ENCODE measurements at regions not wholly inside any gene's neighbourhood (a gene's known extent, or its start where the extent isn't known, plus 50 kb on each side); places are given as distances from the start of the nearest gene placed in this dataset.
A peak's percentile ranks its signal among the peaks of the same experiment; 100 is the strongest.

DNA sequence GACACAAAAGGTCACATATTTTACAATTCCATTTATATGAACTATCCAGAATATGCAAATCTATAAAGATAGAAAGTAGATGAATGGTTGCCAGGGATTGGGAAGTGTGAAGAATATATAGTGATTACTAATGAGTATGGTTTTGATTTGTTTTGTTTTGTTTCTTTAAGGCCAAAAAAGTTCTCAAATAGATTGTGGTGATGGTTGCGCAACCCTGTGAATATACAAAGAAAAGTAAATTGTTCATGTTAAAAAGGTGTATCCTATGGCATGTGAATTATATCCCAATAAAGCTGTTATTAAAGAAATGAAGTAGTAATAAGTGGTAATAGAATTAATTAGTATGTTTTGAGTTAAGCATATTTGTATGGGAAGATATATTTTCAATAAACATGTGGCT lies 431.8 kb upstream of the CNTN4 start:
- no peak for TF ChIP-seq ZFX (IDR thresholded peaks at IDR 0.05; ENCODE audit: borderline replicate concordance)
- TF ChIP-seq, protein P1, sequence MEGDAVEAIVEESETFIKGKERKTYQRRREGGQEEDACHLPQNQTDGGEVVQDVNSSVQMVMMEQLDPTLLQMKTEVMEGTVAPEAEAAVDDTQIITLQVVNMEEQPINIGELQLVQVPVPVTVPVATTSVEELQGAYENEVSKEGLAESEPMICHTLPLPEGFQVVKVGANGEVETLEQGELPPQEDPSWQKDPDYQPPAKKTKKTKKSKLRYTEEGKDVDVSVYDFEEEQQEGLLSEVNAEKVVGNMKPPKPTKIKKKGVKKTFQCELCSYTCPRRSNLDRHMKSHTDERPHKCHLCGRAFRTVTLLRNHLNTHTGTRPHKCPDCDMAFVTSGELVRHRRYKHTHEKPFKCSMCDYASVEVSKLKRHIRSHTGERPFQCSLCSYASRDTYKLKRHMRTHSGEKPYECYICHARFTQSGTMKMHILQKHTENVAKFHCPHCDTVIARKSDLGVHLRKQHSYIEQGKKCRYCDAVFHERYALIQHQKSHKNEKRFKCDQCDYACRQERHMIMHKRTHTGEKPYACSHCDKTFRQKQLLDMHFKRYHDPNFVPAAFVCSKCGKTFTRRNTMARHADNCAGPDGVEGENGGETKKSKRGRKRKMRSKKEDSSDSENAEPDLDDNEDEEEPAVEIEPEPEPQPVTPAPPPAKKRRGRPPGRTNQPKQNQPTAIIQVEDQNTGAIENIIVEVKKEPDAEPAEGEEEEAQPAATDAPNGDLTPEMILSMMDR (IDR thresholded peaks at IDR 0.05), result no peak
- H3K27ac ChIP-seq, result no peak overlapping the region

DNA sequence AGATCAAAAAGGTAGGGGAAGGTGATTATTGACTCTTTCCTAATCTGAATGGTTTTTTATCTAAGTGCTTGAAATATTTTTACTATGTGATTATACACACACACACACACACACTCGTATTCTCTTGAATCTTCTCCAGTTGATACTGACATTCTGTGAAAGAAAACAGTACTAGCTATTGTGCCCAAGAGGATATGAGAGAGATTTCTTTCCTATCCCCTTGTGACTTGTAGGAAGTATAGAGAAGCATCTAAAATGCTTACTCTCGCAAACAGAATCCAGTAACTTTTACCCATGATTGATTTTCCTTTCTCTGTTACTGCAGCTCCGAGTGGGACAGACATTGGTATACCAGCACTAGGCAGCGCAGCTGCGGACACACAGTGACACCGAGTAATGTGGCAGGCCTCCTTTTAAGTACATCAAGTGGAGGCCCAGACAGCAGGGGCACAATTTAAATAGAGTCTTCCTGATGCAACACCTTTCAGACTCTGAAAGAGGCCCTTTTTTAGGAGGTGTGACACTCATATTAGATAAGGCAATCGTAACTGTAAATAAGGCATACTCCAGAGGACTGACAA lies 421.0 kb upstream of the CNTN4 start:
- no peak overlapping the region for H3K27ac ChIP-seq
- TF ChIP-seq, protein P1 (IDR thresholded peaks at IDR 0.05), result no peak
- no peak for TF ChIP-seq ZFX (IDR thresholded peaks at IDR 0.05; ENCODE audit: borderline replicate concordance)

GRCh38 chr3:1692428-1692827 lies 406.2 kb upstream of the CNTN4 start:
- no peak overlapping the region for H3K27ac ChIP-seq
- TF ChIP-seq, protein P1 (IDR thresholded peaks at IDR 0.05), result no peak
- no peak for TF ChIP-seq ZFX (IDR thresholded peaks at IDR 0.05; ENCODE audit: borderline replicate concordance)

DNA sequence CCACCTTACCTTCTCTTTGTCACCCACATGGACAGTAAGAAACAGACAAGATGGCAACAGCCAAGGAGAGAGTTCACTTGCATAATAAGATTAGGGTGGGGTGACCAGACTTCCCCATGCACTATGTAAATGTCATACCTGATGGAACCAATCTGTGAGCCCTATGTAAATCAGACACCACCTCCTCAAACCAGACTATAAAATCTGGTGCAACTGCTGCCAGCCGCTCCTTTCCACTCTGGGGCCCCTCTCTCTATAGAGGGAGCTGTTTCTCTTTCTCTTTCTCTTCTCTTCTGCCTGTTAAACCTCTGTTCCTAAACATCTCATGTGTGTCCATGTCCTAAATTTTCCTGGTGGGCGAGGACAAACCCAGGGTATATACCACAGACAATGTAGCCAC lies 405.5 kb upstream of the CNTN4 start:
- TF ChIP-seq ZFX (IDR thresholded peaks at IDR 0.05; ENCODE audit: borderline replicate concordance), result no peak
- TF ChIP-seq, protein P1 (IDR thresholded peaks at IDR 0.05), result peak; percentile 22
- no peak overlapping the region for H3K27ac ChIP-seq

- no peak for TF ChIP-seq ZFX (IDR thresholded peaks at IDR 0.05; ENCODE audit: borderline replicate concordance)
- TF ChIP-seq, protein P1 (IDR thresholded peaks at IDR 0.05), result no peak
- no peak overlapping the region for H3K27ac ChIP-seq
Measured at GRCh38 chr3:1696669-1697275, 401.9 kb upstream of the CNTN4 start.

DNA sequence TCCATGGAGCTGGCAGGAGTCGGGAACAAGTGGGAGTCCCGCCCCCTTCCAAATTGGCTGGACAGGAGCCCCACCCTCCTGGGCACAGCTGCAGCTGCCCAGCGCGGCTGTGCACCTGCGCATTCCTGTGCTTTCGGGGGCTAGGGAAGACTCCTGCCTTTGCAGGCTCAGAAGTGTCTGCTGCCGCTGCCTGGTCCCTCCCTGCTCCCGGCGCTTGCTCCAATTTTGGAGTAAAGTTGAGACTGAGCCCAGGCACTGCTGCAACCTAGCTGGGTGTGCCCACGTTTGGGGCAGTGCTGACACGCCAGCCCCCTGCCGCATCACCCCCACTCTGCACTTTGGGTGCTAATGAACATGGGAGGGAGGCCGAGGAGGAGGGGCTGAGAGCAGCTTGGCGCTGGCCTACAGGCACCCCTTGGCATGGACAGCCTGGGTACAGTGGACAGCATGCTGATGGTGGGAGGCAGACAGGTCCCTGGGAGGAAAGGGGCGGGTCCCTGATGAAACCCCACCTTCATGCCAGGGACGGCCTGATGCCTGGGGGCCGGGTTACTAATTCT lies 399.2 kb upstream of the CNTN4 start:
- no peak overlapping the region for H3K27ac ChIP-seq
- TF ChIP-seq, protein P1 (IDR thresholded peaks at IDR 0.05), result no peak
- no peak for TF ChIP-seq ZFX (IDR thresholded peaks at IDR 0.05; ENCODE audit: borderline replicate concordance)

- H3K27ac ChIP-seq, result no peak overlapping the region
- TF ChIP-seq, protein P1 (IDR thresholded peaks at IDR 0.05), result no peak
- TF ChIP-seq ZFX (IDR thresholded peaks at IDR 0.05; ENCODE audit: borderline replicate concordance), result no peak
Measured at GRCh38 chr3:1700650-1701049, 398.0 kb upstream of the CNTN4 start.

All from 22Rv1 (cell line).